Keratinocyte (primary cell): ENCODE measurements at regions not wholly inside any gene's neighbourhood (a gene's known extent, or its start where the extent isn't known, plus 50 kb on each side); places are given as distances from the start of the nearest gene placed in this dataset.

ENCODE experiments used
- CTCF ChIP-seq, 3 experiments: IDR thresholded peaks in 1 of 3; conservative IDR thresholded peaks in 1 of 3; optimal IDR thresholded peaks in 1 of 3; 2 replicates in 2 of 3; 3 replicates in 1 of 3; pipeline versions ENCODE3 to v1.5.1; 2011; ENCODE audit warnings: low read length in 3 of 3, mild to moderate bottlenecking in 3 of 3, moderate library complexity in 2 of 3, control low read depth in 1 of 3, inconsistent platforms in 1 of 3; ENCODE audit not compliant: insufficient read depth in 2 of 3; ENCODE audit errors: extremely low read depth in 1 of 3
- EZH2 ChIP-seq: IDR thresholded peaks from one replicate; pipeline ENCODE4 v1.6.1; 2012; ENCODE audit warnings: inconsistent platforms, mild to moderate bottlenecking, low read length, moderate library complexity

- no peak for TF ChIP-seq CTCF (optimal IDR thresholded peaks at IDR 0.05 in 1 of 3, IDR thresholded peaks at IDR 0.05 in 1 of 3, conservative IDR thresholded peaks at IDR 0.05 in 1 of 3; ENCODE audit: extremely low read depth in 1 of 3, insufficient read depth in 2 of 3, low read length in 3 of 3)
- TF ChIP-seq EZH2: no peak
Observed at GRCh38 chr4:32962100-32962499, 2241.9 kb downstream of the PCDH7 start.
